Testis (tissue), 2 donors: ENCODE measurements at regions not wholly inside any gene's neighbourhood (a gene's known extent, or its start where the extent isn't known, plus 50 kb on each side); places are given as distances from the start of the nearest gene placed in this dataset.

Experiments used
- DNase-seq: peaks from one replicate; pipeline ENCODE4 v3.0.0-alpha.2; 2019
- H3K27ac ChIP-seq, 2 donors: fragments of 200-600 bp; sonication (generic); one replicate each; pipeline ENCODE4 v1.5.1; 2019
- H3K27me3 ChIP-seq: fragments of 200-600 bp; sonication (generic); one replicate; pipeline ENCODE4 v1.5.1; 2019
- H3K36me3 ChIP-seq: fragments of 200-600 bp; sonication (generic); one replicate; pipeline ENCODE4 v1.5.1; 2017; ENCODE audit warnings: low read depth; ENCODE audit errors: missing control alignments
- H3K4me1 ChIP-seq: fragments of 200-600 bp; sonication (generic); one replicate; pipeline ENCODE4 v1.5.1; 2019
- H3K4me3 ChIP-seq, 2 donors: fragments of 200-600 bp; sonication (generic); one replicate each; pipeline ENCODE4 v1.5.1; 2017 to 2019
- H3K9me3 ChIP-seq: fragments of 200-600 bp; sonication (generic); one replicate; pipeline ENCODE4 v1.5.1; 2017
- POLR2A ChIP-seq: fragments of 450-650 bp; IDR thresholded peaks from one replicate; pipeline ENCODE4 v1.6.1; 2017; ENCODE audit warnings: antibody characterized with exemption, mild to moderate bottlenecking, moderate library complexity
- WGBS, 2 donors: methylation state at CpG; one replicate each; pipeline ENCODE4 v1.1.5; 2018; 5-methylcytosine and 5-hydroxymethylcytosine counted together
- intact Hi-C: fragments of 100-400 bp; cut with DNase I; formaldehyde crosslinking; loops from one replicate; pipeline ENCODE4 v1.15.1; 2023; ENCODE audit warnings: low total_unique reads
- TF ChIP-seq, protein P1 (sequence below), 3 experiments: fragments of 450-650 bp in 2 of 3; fragments of 200-600 bp in 1 of 3; sonication (generic) in 1 of 3; IDR thresholded peaks; one replicate each; pipeline ENCODE4 v1.5.1; 2016 to 2019; ENCODE audit warnings: antibody characterized with exemption in 3 of 3, mild to moderate bottlenecking in 2 of 3, moderate library complexity in 1 of 3

DNA sequence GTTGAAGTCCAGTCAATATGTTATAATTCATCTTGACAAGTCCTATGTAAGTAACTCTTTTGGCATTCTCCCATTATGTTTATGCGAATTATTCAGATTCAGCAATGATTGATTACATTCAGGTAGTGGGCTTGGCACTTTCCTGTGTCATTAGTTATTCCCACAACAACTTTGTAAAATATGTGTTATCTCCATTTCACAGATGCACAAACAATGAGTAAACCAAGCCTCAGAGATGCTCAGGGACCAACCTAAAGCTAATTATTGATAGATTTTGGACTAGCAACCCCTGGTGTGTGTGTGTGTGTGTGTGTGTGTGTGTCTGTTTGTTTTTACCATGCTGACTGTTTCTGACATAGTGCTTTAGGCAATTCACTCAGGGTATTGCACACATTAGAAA lies 371.1 kb upstream of the C1orf87 start:
- DNase-seq = no peak
- Histone ChIP-seq H3K4me3 (no peak overlapping the region), H3K27me3 (no peaks in the 10 kb centered on the region), H3K27ac (no peak overlapping the region), H3K9me3 (no peaks in the 10 kb centered on the region), H3K36me3 (no peaks in the 10 kb centered on the region), H3K4me1 (no peaks in the 10 kb centered on the region)
- no peak for TF ChIP-seq POLR2A
- TF ChIP-seq, protein P1, sequence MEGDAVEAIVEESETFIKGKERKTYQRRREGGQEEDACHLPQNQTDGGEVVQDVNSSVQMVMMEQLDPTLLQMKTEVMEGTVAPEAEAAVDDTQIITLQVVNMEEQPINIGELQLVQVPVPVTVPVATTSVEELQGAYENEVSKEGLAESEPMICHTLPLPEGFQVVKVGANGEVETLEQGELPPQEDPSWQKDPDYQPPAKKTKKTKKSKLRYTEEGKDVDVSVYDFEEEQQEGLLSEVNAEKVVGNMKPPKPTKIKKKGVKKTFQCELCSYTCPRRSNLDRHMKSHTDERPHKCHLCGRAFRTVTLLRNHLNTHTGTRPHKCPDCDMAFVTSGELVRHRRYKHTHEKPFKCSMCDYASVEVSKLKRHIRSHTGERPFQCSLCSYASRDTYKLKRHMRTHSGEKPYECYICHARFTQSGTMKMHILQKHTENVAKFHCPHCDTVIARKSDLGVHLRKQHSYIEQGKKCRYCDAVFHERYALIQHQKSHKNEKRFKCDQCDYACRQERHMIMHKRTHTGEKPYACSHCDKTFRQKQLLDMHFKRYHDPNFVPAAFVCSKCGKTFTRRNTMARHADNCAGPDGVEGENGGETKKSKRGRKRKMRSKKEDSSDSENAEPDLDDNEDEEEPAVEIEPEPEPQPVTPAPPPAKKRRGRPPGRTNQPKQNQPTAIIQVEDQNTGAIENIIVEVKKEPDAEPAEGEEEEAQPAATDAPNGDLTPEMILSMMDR (IDR thresholded peaks at IDR 0.05) = no peak
- WGBS, 2 donors = 87 to 100% methylated on average over 1 of the region's 1 CpG
- intact Hi-C loops = no loop called here

GRCh38 chr1:60436186-60436585 lies 362.6 kb upstream of the C1orf87 start:
- no peaks in the 10 kb centered on the region for H3K4me1 ChIP-seq
- H3K9me3 ChIP-seq = no peaks in the 10 kb centered on the region
- intact Hi-C loops = no loop called here
- DNase-seq = no peak
- TF ChIP-seq, protein P1 (IDR thresholded peaks at IDR 0.05) = no peak
- TF ChIP-seq POLR2A = no peak
- 73 to 93% methylated on average over 2 of the region's 2 CpGs for WGBS, 2 donors
- no peak overlapping the region for H3K4me3 ChIP-seq
- H3K27ac ChIP-seq = no peak overlapping the region
- H3K36me3 ChIP-seq = no peaks in the 10 kb centered on the region
- H3K27me3 ChIP-seq = no peaks in the 10 kb centered on the region

GRCh38 chr1:60431593-60431992 lies 358.0 kb upstream of the C1orf87 start:
- no peak for TF ChIP-seq POLR2A
- TF ChIP-seq, protein P1 (IDR thresholded peaks at IDR 0.05) = no peak
- no peak overlapping the region for H3K27ac ChIP-seq
- no peak overlapping the region for H3K4me3 ChIP-seq
- H3K36me3 ChIP-seq = no peaks in the 10 kb centered on the region
- H3K4me1 ChIP-seq = no peaks in the 10 kb centered on the region
- 86 to 88% methylated on average over 2 of the region's 2 CpGs for WGBS, 2 donors
- H3K9me3 ChIP-seq = no peaks in the 10 kb centered on the region
- intact Hi-C loops = no loop called here
- no peak for DNase-seq
- no peaks in the 10 kb centered on the region for H3K27me3 ChIP-seq

- DNase-seq = no peak
- H3K27ac ChIP-seq = no peak overlapping the region
- TF ChIP-seq POLR2A = no peak
- TF ChIP-seq, protein P1 (IDR thresholded peaks at IDR 0.05) = no peak
Measured at GRCh38 chr1:60430375-60430774, 356.8 kb upstream of the C1orf87 start.

DNA sequence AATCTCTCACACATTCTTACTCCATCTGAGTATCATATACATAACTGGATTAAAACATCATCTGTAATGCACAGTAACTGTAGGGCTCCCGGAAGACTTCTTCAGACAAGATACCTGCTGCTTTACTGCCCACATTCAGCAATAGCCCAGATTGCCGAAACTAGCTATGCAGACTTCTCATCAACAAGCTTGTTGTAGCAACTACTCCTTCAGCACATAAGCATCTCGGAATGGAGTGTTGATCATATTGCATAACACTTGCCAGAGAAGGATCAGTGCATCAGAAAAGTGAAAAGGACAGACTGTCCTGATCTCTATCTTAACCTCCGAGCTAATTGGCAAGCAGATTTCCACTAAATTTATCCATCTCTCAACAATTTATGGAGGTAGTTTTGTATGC lies 354.6 kb upstream of the C1orf87 start:
- 62 to 75% methylated on average over 4 of the region's 4 CpGs for WGBS, 2 donors
- intact Hi-C loops = no loop called here
- no peaks in the 10 kb centered on the region for H3K4me1 ChIP-seq
- TF ChIP-seq, protein P1 (IDR thresholded peaks at IDR 0.05) = no peak
- TF ChIP-seq POLR2A = no peak
- no peak overlapping the region for H3K4me3 ChIP-seq
- no peak for DNase-seq
- no peaks in the 10 kb centered on the region for H3K27me3 ChIP-seq
- H3K27ac ChIP-seq = no peak overlapping the region
- no peaks in the 10 kb centered on the region for H3K36me3 ChIP-seq
- H3K9me3 ChIP-seq = no peaks in the 10 kb centered on the region

More at GRCh38 chr1:60430375-60430774, 356.8 kb upstream of the C1orf87 start:
- no peaks in the 10 kb centered on the region for H3K36me3 ChIP-seq
- H3K9me3 ChIP-seq = no peaks in the 10 kb centered on the region
- H3K27me3 ChIP-seq = no peaks in the 10 kb centered on the region
- no peak overlapping the region for H3K4me3 ChIP-seq
- intact Hi-C loops = no loop called here
- 87 to 88% methylated on average over 2 of the region's 2 CpGs for WGBS, 2 donors
- no peaks in the 10 kb centered on the region for H3K4me1 ChIP-seq
